ENCODE measurements at regions not wholly inside any gene's neighbourhood (a gene's known extent, or its start where the extent isn't known, plus 50 kb on each side); places are given as distances from the start of the nearest gene placed in this dataset.

DNA sequence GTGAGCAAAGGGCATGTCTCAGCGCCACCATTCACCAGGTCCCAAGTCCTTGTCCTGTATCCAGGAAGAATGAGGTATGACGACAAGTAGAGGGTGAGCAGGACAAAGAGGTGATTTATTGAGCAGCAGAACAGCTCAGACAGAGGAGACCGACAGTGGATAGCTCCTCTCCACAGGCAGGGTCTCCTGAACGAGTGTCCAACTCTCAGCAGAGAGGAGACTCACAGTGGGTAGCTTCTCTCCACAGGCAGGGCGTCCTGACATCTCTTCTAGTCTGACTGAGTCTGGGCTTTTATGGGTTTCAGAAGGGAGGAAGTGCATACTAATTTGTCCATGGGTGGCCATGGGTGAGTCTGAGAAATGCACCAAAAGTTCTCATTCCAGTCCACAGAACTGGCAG is 204.7 kb downstream of the ANKRD60 start:
- no peak overlapping the region for H3K27ac ChIP-seq
- peaks cover 0 to 14% (median 10%) of the 10 kb centered on the region in 3 donors for H3K4me1 ChIP-seq
- H3K27me3 ChIP-seq = peaks cover 0 to 15% (median 0%) of the 10 kb centered on the region in 4 donors
- no peak for DNase-seq
- no peaks in the 10 kb centered on the region for H3K36me3 ChIP-seq
- intact Hi-C loops (cut with DNase I) = no loop called here
- TF ChIP-seq POLR2A (IDR thresholded peaks at IDR 0.05) (no peak), CTCF (IDR thresholded peaks at IDR 0.05) (no peak)
- H3K9me3 ChIP-seq = no peaks in the 10 kb centered on the region
- 70 to 80% methylated on average over 3 of the region's 5 CpGs for WGBS, 2 donors
- H3K4me3 ChIP-seq = no peak overlapping the region

- H3K9me3 ChIP-seq = no peaks in the 10 kb centered on the region
- intact Hi-C loops (cut with DNase I) = no loop called here
These were observed 205.1 kb downstream of the ANKRD60 start for GRCh38 chr20:58023346-58023745.

GRCh38 chr20:58022711-58023110 is 205.7 kb downstream of the ANKRD60 start:
- intact Hi-C loops (cut with DNase I) = no loop called here
- WGBS, 2 donors = 65 to 69% methylated on average over 3 of the region's 3 CpGs
- Histone ChIP-seq H3K4me3 (no peak overlapping the region), H3K9me3 (no peaks in the 10 kb centered on the region), H3K27ac (no peak overlapping the region), H3K4me1 (peaks cover 0 to 14% (median 10%) of the 10 kb centered on the region in 3 donors), H3K27me3 (peaks cover 0 to 6% (median 0%) of the 10 kb centered on the region in 4 donors), H3K36me3 (no peaks in the 10 kb centered on the region)
- TF ChIP-seq CTCF (IDR thresholded peaks at IDR 0.05) = no peak
- no peak for TF ChIP-seq POLR2A (IDR thresholded peaks at IDR 0.05)
- no peak for DNase-seq

More at GRCh38 chr20:58023346-58023745, 205.1 kb downstream of the ANKRD60 start:
- Histone ChIP-seq H3K4me3 (no peak overlapping the region), H3K36me3 (no peaks in the 10 kb centered on the region), H3K4me1 (peaks cover 0 to 14% (median 10%) of the 10 kb centered on the region in 3 donors), H3K27ac (no peak overlapping the region), H3K27me3 (peaks cover 0 to 11% (median 0%) of the 10 kb centered on the region in 4 donors)
- no peak for DNase-seq
- 50 to 92% methylated on average over 1 to 2 of the region's 9 CpGs for WGBS, 2 donors
- no peak for TF ChIP-seq POLR2A (IDR thresholded peaks at IDR 0.05)
- no peak for TF ChIP-seq CTCF (IDR thresholded peaks at IDR 0.05)

DNA sequence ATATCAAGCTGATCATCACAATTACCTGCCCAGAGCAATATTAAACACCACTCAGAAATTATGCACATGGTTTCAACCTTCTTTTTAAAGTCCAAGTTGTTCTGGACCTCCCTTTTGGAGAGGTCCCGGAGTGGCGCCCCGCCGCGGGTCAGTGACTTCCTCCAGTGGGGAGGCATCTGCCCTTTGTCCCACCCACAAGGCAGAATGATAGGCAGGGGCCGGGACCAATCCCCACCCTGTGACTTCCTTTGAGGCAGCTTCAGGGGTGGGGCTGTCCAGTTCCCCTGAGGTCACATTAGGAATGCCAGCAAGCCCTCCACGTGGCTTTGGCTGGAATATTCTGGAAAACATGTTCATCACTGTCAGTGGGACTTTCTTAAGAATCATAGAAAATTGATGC is 207.0 kb downstream of the ANKRD60 start:
- Histone ChIP-seq H3K27ac (peak overlapping the region in 2 of 4 donors; percentile 33 to 51), H3K27me3 (peaks cover 0 to 6% (median 0%) of the 10 kb centered on the region in 4 donors)

More for the DNA sequence above, 207.0 kb downstream of the ANKRD60 start:
- no peak for DNase-seq
- H3K36me3 ChIP-seq = no peaks in the 10 kb centered on the region
- no peaks in the 10 kb centered on the region for H3K9me3 ChIP-seq
- H3K4me3 ChIP-seq = no peak overlapping the region
- TF ChIP-seq POLR2A (IDR thresholded peaks at IDR 0.05) (no peak), CTCF (IDR thresholded peaks at IDR 0.05) (no peak)
- peaks cover 0 to 14% (median 10%) of the 10 kb centered on the region in 3 donors for H3K4me1 ChIP-seq
- 64 to 74% methylated on average over 5 to 6 of the region's 7 CpGs for WGBS, 2 donors
- intact Hi-C loops (cut with DNase I) = no loop called here

Data from esophagus squamous epithelium (tissue), 5 donors.